Large intestine (tissue), 3 donors: ENCODE measurements at regions not wholly inside any gene's neighbourhood (a gene's known extent, or its start where the extent isn't known, plus 50 kb on each side); places are given as distances from the start of the nearest gene placed in this dataset.
"Not testable (repeated sequence)": the region's sequence is repeated elsewhere in the genome, so short reads cannot be mapped to it uniquely, and the experiment has no call there.

Experiments
- DNase-seq, 2 donors: peaks; one replicate each; pipeline versions ENCODE4 v3.0.0 to v3.0.0-alpha.2; 2013
- H3K27ac ChIP-seq: one replicate; pipeline ENCODE4 v1.5.1; 2013; ENCODE audit warnings: low read length
- H3K27me3 ChIP-seq: 2 replicates; pipeline ENCODE4 v1.6.1; 2013; ENCODE audit warnings: low read length; ENCODE audit not compliant: control insufficient read depth, insufficient read depth
- H3K36me3 ChIP-seq: 2 replicates; pipeline ENCODE4 v1.6.1; 2013; ENCODE audit warnings: low read length; ENCODE audit not compliant: control insufficient read depth, insufficient read depth
- H3K4me1 ChIP-seq: one replicate; pipeline ENCODE4 v1.6.1; 2013; ENCODE audit warnings: low read length; ENCODE audit not compliant: control insufficient read depth, insufficient read depth
- H3K4me3 ChIP-seq: one replicate; pipeline ENCODE4 v1.5.1; 2013; ENCODE audit warnings: low read length
- H3K9me3 ChIP-seq: one replicate; pipeline ENCODE4 v1.6.1; 2013; ENCODE audit warnings: mild to moderate bottlenecking, low read depth, low read length, moderate library complexity; ENCODE audit not compliant: control insufficient read depth
- WGBS: methylation state at CpG from one replicate; pipeline ENCODE4 v1.1.5; 2013; ENCODE audit warnings: low lambda C conversion rate; ENCODE audit not compliant: insufficient coverage; 5-methylcytosine and 5-hydroxymethylcytosine counted together

DNA sequence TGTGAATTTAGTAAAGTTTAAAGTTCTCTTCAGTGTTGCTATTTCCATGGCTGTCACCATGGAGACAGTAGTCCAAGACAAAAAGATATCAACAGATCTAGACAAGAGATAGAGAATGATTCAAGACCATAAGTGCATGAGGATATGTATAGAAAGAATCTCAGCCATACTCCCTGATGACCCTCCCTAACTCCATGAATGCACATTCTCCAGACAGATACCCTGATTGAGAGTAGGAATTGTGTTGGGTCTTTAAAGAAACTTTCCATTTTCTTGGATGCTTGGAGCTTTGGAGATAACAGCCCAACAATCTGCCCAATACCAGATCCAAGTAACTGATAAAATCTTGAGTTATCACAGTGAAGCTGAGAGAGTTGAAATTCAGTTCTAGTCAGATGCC is 1601.2 kb upstream of the CELF4 start:
- no peak overlapping the region for H3K27ac ChIP-seq
- no peaks in the 10 kb centered on the region for H3K4me1 ChIP-seq
- no peaks in the 10 kb centered on the region for H3K9me3 ChIP-seq
- no peak for DNase-seq
- H3K36me3 ChIP-seq: no peaks in the 10 kb centered on the region
- H3K4me3 ChIP-seq: no peak overlapping the region
- no peaks in the 10 kb centered on the region for H3K27me3 ChIP-seq

DNA sequence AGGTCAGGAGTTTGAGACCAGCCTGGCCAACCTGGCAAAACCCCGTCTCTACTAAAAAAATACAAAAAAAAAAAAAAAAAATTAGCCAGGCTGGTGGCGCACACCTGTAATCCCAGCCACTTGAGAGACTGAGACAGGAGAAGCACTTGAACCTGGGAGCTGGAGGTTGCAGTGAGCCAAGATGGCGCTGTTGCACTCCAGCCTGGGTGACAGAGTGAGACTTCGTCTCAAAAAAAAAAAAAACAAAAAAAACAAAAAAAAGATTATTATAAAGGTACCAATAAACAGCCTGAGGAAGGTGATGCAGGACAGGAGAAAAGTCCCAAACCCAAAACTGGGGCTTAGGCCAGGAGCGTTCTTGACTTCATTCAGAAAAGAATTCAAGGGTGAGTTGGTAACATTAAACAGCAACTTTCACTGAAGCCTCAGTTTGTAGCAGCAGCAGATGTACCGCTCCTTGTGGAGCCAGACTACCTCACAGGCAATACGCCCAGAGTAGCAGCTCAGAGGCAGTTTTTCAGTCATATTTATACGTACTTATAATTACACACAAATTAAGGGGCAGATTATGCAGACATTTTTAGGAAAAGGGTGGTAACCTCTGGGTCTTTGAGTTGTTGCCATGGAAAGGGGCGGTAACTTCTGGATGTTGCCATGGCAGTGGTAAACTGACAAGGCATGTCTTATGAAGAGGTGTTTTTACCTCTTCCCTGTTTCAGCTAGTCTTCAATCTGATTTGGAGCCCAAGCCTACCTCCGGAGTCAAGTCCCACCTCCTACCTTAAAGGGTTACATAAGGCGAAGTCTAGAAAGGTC is 1596.6 kb upstream of the CELF4 start:
- Histone ChIP-seq H3K27ac (no peak overlapping the region), H3K27me3 (no peaks in the 10 kb centered on the region), H3K4me3 (no peak overlapping the region), H3K36me3 (no peaks in the 10 kb centered on the region), H3K9me3 (no peaks in the 10 kb centered on the region), H3K4me1 (no peaks in the 10 kb centered on the region)
- no CpG with 5 or more reads among the region's 11 CpGs for WGBS
- DNase-seq: no peak

DNA sequence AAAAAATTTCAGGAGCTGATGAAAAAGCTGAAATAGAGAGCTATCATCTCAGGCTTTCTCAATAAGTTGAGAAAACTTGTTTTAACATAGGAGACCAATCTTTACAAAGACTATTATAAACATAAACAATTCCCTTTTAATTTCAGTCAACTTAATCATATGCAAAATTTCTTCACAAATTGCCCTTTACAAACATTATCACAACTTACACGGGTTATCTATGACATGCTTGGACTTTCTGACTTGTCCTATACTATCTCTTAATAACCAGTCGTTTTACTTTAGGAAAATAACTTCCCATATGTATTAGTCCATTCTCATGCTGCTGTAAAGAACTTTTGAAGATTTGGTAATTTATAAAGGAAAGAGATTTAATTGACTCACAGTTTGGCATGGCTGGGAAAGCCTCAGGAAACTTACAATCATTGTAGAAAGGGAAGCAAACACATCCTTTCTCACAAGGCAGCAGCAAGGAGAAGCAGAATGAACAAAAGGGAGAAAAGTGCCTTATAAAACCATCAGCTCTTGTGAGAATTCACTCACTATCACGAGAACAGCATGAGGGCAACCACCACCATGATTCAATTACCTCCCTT is 1583.7 kb upstream of the CELF4 start:
- DNase-seq: no peak
- 83% methylated on average over 1 of the region's 3 CpGs for WGBS
- no peaks in the 10 kb centered on the region for H3K27me3 ChIP-seq
- no peaks in the 10 kb centered on the region for H3K4me1 ChIP-seq
- H3K27ac ChIP-seq: no peak overlapping the region
- H3K9me3 ChIP-seq: peaks cover 3% of the 10 kb centered on the region
- no peak overlapping the region for H3K4me3 ChIP-seq
- H3K36me3 ChIP-seq: no peaks in the 10 kb centered on the region

DNA sequence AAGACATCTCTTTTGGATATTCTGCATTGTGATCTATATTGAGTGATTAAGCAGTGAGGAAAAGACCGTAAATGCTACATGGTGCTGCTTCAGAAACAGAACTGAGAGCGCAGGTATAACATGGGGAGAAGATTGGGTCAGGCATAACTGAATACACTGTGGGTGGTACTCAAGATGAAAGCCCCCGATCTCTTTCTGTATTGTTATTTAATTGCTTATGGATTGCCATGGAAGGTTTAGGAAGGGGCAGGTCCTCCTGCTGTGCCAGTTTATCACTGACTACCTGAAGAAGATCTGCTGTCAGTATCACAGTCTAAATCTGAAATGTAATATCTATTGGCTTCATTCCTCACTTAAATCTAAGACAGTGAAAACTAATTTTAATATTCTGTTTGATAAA is 1568.7 kb upstream of the CELF4 start:
- no peaks in the 10 kb centered on the region for H3K4me1 ChIP-seq
- H3K27ac ChIP-seq: no peak overlapping the region
- no peaks in the 10 kb centered on the region for H3K9me3 ChIP-seq
- no peak overlapping the region for H3K4me3 ChIP-seq
- H3K36me3 ChIP-seq: no peaks in the 10 kb centered on the region
- no peak for DNase-seq
- WGBS: no CpG with 5 or more reads among the region's 3 CpGs
- no peaks in the 10 kb centered on the region for H3K27me3 ChIP-seq

DNA sequence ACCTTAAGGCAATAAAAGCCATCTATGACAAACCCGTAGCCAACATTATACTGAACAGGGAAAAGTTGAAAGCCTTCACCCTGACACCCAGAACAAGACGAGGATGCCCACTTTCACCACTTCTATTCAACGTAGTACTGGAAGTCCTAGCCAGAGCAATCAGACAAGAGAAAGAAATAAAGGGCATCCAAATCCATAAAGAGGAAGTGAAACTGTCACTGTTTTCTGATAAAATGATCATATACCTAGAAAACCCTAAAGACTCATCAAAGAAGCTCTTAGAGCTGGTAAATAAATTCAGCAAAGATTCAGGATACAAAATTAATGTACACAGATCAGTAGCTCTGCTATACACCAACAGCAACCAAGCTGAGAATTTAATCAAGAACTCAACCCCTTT is 1561.9 kb upstream of the CELF4 start:
- H3K27me3 ChIP-seq, H3K4me3 ChIP-seq, DNase-seq, H3K4me1 ChIP-seq, H3K36me3 ChIP-seq, H3K27ac ChIP-seq, H3K9me3 ChIP-seq: not testable (repeated sequence)
- WGBS: no CpG with 5 or more reads among the region's 3 CpGs

DNA sequence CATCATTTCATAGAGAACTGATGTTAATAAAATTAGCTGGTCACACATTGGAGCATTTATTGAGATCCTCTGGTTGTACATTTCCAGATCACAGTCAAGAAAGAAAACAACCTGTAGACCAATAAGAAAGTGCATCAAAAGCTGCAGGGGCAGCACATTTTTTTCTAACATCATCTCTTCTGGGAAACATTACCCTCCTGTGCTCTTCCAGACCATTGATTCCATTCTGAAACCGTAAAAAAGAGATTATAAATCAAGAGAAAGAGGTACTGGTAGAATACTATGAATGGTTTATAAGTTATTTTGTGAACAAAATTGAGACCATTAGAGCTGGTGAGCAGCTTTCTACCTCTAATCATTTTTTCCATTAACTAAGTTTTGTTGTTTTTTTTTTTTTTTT is 1548.2 kb upstream of the CELF4 start:
- no peak overlapping the region for H3K27ac ChIP-seq
- no peaks in the 10 kb centered on the region for H3K9me3 ChIP-seq
- H3K27me3 ChIP-seq: no peaks in the 10 kb centered on the region
- H3K4me1 ChIP-seq: no peaks in the 10 kb centered on the region
- H3K4me3 ChIP-seq: no peak overlapping the region
- no peaks in the 10 kb centered on the region for H3K36me3 ChIP-seq
- DNase-seq: no peak
- WGBS: 100% methylated on average over 1 of the region's 1 CpG

DNA sequence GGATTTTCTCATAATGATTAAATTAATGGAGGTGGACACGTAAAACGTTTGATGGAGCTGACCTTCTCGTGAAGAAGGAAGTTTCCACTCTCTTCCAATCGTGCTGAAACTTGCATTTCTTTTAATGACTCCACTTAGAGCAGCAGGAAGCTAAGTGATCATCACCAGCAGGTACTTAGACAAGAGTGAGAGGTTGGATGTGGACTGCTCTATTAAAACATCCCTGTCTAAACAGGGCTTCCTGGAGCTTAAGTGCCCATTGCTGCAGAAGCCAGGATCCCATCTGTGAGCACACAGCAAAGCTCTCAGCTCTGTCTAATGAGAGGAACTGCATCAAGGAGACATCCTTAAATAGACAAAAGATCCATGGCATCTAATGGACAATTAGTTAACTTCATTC is 1539.5 kb upstream of the CELF4 start:
- no peaks in the 10 kb centered on the region for H3K27me3 ChIP-seq
- no peaks in the 10 kb centered on the region for H3K36me3 ChIP-seq
- no peak for DNase-seq
- no peaks in the 10 kb centered on the region for H3K9me3 ChIP-seq
- H3K4me3 ChIP-seq: no peak overlapping the region
- no peak overlapping the region for H3K27ac ChIP-seq
- H3K4me1 ChIP-seq: no peaks in the 10 kb centered on the region
- whole genome bisulfite sequencing: no CpG with 5 or more reads among the region's 4 CpGs

DNA sequence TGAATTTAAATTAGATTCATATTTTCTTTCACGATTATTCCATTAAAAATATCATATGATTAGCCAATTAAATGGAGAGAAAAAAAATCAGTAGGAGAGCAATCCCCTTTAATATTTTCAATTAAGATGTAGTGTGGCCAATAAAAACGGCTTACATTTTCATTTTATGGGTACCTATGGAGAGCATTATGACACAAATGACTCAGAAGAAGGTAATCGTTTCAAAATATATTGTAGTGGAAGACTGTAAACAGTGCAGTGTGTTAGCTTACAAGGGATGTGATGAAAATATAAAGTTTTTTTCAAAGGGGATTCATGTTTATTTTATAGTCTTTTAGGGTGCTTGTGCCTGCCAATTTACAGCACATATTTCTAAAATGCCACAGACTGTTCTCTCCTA is 1507.4 kb upstream of the CELF4 start:
- WGBS: 100% methylated on average over 2 of the region's 3 CpGs
- Histone ChIP-seq H3K4me3 (no peak overlapping the region), H3K27me3 (no peaks in the 10 kb centered on the region), H3K4me1 (no peaks in the 10 kb centered on the region), H3K27ac (no peak overlapping the region), H3K36me3 (no peaks in the 10 kb centered on the region), H3K9me3 (no peaks in the 10 kb centered on the region)
- no peak for DNase-seq

DNA sequence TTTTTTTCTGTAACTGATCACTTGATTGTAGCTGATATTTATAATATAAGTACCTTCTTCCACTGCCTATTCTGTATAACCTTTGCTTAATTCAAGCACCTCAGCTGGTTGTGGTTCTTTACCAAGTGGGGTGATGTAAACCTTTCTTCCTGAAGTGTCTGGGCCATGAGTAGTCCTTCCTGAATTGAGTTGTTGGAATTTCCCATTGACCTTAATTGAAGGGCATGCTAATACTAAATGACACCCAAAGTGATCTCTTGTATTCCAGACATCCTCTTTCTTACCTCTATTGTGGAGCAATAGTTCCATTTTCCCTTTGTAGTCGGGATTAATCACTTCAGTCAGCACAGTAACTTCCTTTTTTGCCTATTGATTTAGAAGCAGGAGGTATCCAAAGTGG is 1496.8 kb upstream of the CELF4 start:
- no peaks in the 10 kb centered on the region for H3K4me1 ChIP-seq
- H3K27ac ChIP-seq: no peak overlapping the region
- H3K4me3 ChIP-seq: no peak overlapping the region
- no peaks in the 10 kb centered on the region for H3K27me3 ChIP-seq
- no peaks in the 10 kb centered on the region for H3K9me3 ChIP-seq
- H3K36me3 ChIP-seq: no peaks in the 10 kb centered on the region
- WGBS: 71% methylated on average over 1 of the region's 1 CpG
- DNase-seq: no peak

DNA sequence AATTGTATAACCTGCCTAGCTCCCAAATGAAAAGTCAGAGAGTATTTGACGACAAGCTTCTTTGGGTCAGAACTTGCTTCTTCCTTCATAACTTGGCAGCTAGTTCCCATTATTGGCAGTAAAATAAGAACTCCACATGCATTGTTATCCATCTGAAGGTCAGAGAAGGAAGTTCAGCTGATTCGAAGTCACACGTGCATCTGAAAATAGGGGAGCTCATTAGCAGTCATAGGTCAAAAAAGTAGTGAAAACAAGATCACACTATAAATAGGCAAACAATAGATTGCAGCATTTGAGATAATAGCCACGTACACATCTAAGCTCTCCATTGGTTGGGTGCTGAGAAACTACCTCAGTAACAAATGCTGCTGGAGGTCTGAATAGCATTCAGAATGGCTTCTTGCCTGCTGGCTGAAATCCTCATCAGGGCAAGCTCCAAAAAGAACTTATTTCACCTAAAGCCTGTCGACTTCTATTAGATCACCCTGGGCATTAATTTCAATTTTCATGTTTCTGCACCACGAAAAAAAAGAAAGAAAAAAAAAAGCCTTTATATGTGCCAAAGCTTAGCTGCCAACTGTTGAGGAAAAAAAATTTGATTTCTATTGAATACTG is 1492.9 kb upstream of the CELF4 start:
- no peak overlapping the region for H3K4me3 ChIP-seq
- no peak for DNase-seq
- no peaks in the 10 kb centered on the region for H3K9me3 ChIP-seq
- H3K36me3 ChIP-seq: no peaks in the 10 kb centered on the region
- no peaks in the 10 kb centered on the region for H3K27me3 ChIP-seq
- no peak overlapping the region for H3K27ac ChIP-seq
- H3K4me1 ChIP-seq: no peaks in the 10 kb centered on the region
- 70% methylated on average over 4 of the region's 6 CpGs for WGBS
